Sciatic nerve (tissue), 2 donors: ENCODE measurements at regions not wholly inside any gene's neighbourhood (a gene's known extent, or its start where the extent isn't known, plus 50 kb on each side); places are given as distances from the start of the nearest gene placed in this dataset.
"Not testable (repeated sequence)": the region's sequence is repeated elsewhere in the genome, so short reads cannot be mapped to it uniquely, and the experiment has no call there.

ENCODE experiments used
- ATAC-seq: fragments of 200-7000 bp; cut with Tn5 transposase; one replicate; pipeline ENCODE4 v1.9.1; 2020; ENCODE audit warnings: mild to moderate bottlenecking, moderate library complexity
- DNase-seq: peaks from one replicate; pipeline ENCODE4 v3.0.0-alpha.2; 2020; ENCODE audit warnings: low spot score
- intact Hi-C: fragments of 100-400 bp; cut with DNase I; formaldehyde crosslinking; loops from one replicate; pipeline ENCODE4 v1.14.2; 2022
- donor health status: DM: no; HTN: no; CAD: no.
- donor health status: DM: no; HTN: no; CAD: no.

- intact Hi-C loops = no loop called here
- DNase-seq = no peak
- ATAC-seq = no peak
Observed at GRCh38 chr2:35986871-35987270, 368.7 kb upstream of the CRIM1 start.

GRCh38 chr2:35978218-35978617 lies 377.4 kb upstream of the CRIM1 start:
- intact Hi-C loops = no loop called here
- DNase-seq (no peak), ATAC-seq (no peak)

- intact Hi-C loops = no loop called here
- DNase-seq = no peak
- no peak for ATAC-seq
Observed at GRCh38 chr2:35976611-35977010, 379.0 kb upstream of the CRIM1 start.

GRCh38 chr2:35973737-35974132 lies 381.8 kb upstream of the CRIM1 start:
- ATAC-seq = no peak
- no peak for DNase-seq
- intact Hi-C loops = no loop called here

- intact Hi-C loops = no loop called here
- ATAC-seq = peak; percentile 69
- no peak for DNase-seq
Observed at GRCh38 chr2:35973132-35973736, 382.3 kb upstream of the CRIM1 start.

- intact Hi-C loops = no loop called here
- no peak for DNase-seq
Observed at GRCh38 chr2:35963824-35964223, 391.8 kb upstream of the CRIM1 start.

GRCh38 chr2:35963357-35963756 lies 392.2 kb upstream of the CRIM1 start:
- DNase-seq (no peak), ATAC-seq (no peak)
- intact Hi-C loops = no loop called here

More at GRCh38 chr2:35963824-35964223, 391.8 kb upstream of the CRIM1 start:
- ATAC-seq = no peak

- no peak for DNase-seq
- intact Hi-C loops = no loop called here
- ATAC-seq = no peak
Observed at GRCh38 chr2:35962585-35963146, 392.9 kb upstream of the CRIM1 start.

GRCh38 chr2:35960596-35960995 lies 395.0 kb upstream of the CRIM1 start:
- DNase-seq = no peak
- intact Hi-C loops = no loop called here
- ATAC-seq = no peak

GRCh38 chr2:35957053-35957452 lies 398.5 kb upstream of the CRIM1 start:
- ATAC-seq, DNase-seq, intact Hi-C loops: not testable (repeated sequence)

- DNase-seq (no peak), ATAC-seq (no peak)
- intact Hi-C loops = no loop called here
Observed at GRCh38 chr2:35946478-35946877, 409.1 kb upstream of the CRIM1 start.

- intact Hi-C loops = no loop called here
- ATAC-seq = no peak
- no peak for DNase-seq
Observed at GRCh38 chr2:35938838-35939237, 416.7 kb upstream of the CRIM1 start.

- no peak for ATAC-seq
- DNase-seq = no peak
- intact Hi-C loops = no loop called here
Observed at GRCh38 chr2:35933031-35933430, 422.5 kb upstream of the CRIM1 start.

- intact Hi-C loops = no loop called here
- no peak for ATAC-seq
- DNase-seq = no peak
Observed at GRCh38 chr2:35932276-35932963, 423.2 kb upstream of the CRIM1 start.

- intact Hi-C loops = no loop called here
- DNase-seq (no peak), ATAC-seq (no peak)
Observed at GRCh38 chr2:35931626-35932025, 424.0 kb upstream of the CRIM1 start.

GRCh38 chr2:35931115-35931514 lies 424.5 kb upstream of the CRIM1 start:
- no peak for ATAC-seq
- DNase-seq = no peak
- intact Hi-C loops = no loop called here

GRCh38 chr2:35929551-35929950 lies 426.0 kb upstream of the CRIM1 start:
- DNase-seq = no peak
- ATAC-seq = no peak
- intact Hi-C loops = no loop called here

- no peak for DNase-seq
- intact Hi-C loops = no loop called here
- no peak for ATAC-seq
Observed at GRCh38 chr2:35920061-35920460, 435.5 kb upstream of the CRIM1 start.

GRCh38 chr2:35915261-35915660 lies 440.3 kb upstream of the CRIM1 start:
- no peak for DNase-seq
- intact Hi-C loops = no loop called here
- no peak for ATAC-seq

GRCh38 chr2:35891936-35892335 lies 463.6 kb upstream of the CRIM1 start:
- intact Hi-C loops = no loop called here
- no peak for ATAC-seq

GRCh38 chr2:35891528-35891927 lies 464.1 kb upstream of the CRIM1 start:
- no peak for ATAC-seq
- intact Hi-C loops = no loop called here
- no peak for DNase-seq

More at GRCh38 chr2:35891936-35892335, 463.6 kb upstream of the CRIM1 start:
- no peak for DNase-seq
